ENCODE measurements at regions not wholly inside any gene's neighbourhood (a gene's known extent, or its start where the extent isn't known, plus 50 kb on each side); places are given as distances from the start of the nearest gene placed in this dataset.

GRCh38 chr20:63070771-63071540, 64.2 kb upstream of the BHLHE23 start:
- no peak for DNase-seq (ENCODE audit: low spot score)

- DNase-seq (ENCODE audit: low spot score): no peak
These were observed 63.5 kb upstream of the BHLHE23 start for GRCh38 chr20:63070301-63070625.

- no peak for DNase-seq (ENCODE audit: low spot score)
These were observed 62.1 kb upstream of the BHLHE23 start for GRCh38 chr20:63068711-63069367.

- no peak for DNase-seq (ENCODE audit: low spot score)
These were observed 61.2 kb upstream of the BHLHE23 start for GRCh38 chr20:63067721-63068560.

GRCh38 chr20:63067266-63067635, 60.5 kb upstream of the BHLHE23 start:
- no peak for DNase-seq (ENCODE audit: low spot score)

- DNase-seq (ENCODE audit: low spot score): no peak
These were observed 59.9 kb upstream of the BHLHE23 start for GRCh38 chr20:63066506-63067265.

- no peak for DNase-seq (ENCODE audit: low spot score)
These were observed 59.1 kb upstream of the BHLHE23 start for GRCh38 chr20:63065911-63066310.

GRCh38 chr20:63064745-63065711, 58.3 kb upstream of the BHLHE23 start:
- no peak for DNase-seq (ENCODE audit: low spot score)

GRCh38 chr20:63064310-63064709, 57.5 kb upstream of the BHLHE23 start:
- DNase-seq (ENCODE audit: low spot score): no peak

- no peak for DNase-seq (ENCODE audit: low spot score)
These were observed 55.7 kb upstream of the BHLHE23 start for GRCh38 chr20:63062188-63063140.

- DNase-seq (ENCODE audit: low spot score): no peak
These were observed 55.0 kb upstream of the BHLHE23 start for GRCh38 chr20:63061771-63062100.

- DNase-seq (ENCODE audit: low spot score): no peak
These were observed 54.4 kb upstream of the BHLHE23 start for GRCh38 chr20:63061051-63061770.

GRCh38 chr20:63060057-63060991, 53.6 kb upstream of the BHLHE23 start:
- no peak for DNase-seq (ENCODE audit: low spot score)

- DNase-seq (ENCODE audit: low spot score): no peak
These were observed 52.9 kb upstream of the BHLHE23 start for GRCh38 chr20:63059684-63060056.

- no peak for DNase-seq (ENCODE audit: low spot score)
These were observed 52.1 kb upstream of the BHLHE23 start for GRCh38 chr20:63058696-63059335.

GRCh38 chr20:63057171-63058117, 50.7 kb upstream of the BHLHE23 start:
- DNase-seq (ENCODE audit: low spot score): no peak

Measured in NAMALWA (cell line).